CD4-positive, alpha-beta T cell (primary cell): ENCODE measurements at regions not wholly inside any gene's neighbourhood (a gene's known extent, or its start where the extent isn't known, plus 50 kb on each side); places are given as distances from the start of the nearest gene placed in this dataset.

ENCODE experiments used
- ATAC-seq: fragments of 200-7000 bp; cut with Tn5 transposase; one replicate; pipeline ENCODE4 v1.10.0; 2022; ENCODE audit warnings: mild to moderate bottlenecking; ENCODE audit not compliant: poor library complexity
- CTCF ChIA-PET: fragments of 350-600 bp; sonication (Branson Sonifier 250); formaldehyde crosslinking; loops from one replicate; lab custom pipeline; 2021; ENCODE audit warnings: antibody characterized with exemption, inconsistent platforms; lab: Charles Lee
- POLR2A ChIA-PET: fragments of 350-600 bp; sonication (Branson Sonifier 250); formaldehyde crosslinking; loops from one replicate; lab custom pipeline; 2021; ENCODE audit warnings: antibody characterized with exemption, inconsistent platforms; lab: Charles Lee
- DNase-seq, 14 experiments: peaks; one replicate each; pipeline ENCODE4 v3.0.0-alpha.2; 2013 to 2020; ENCODE audit warnings: mixed read lengths in 2 of 14
- H3K27ac ChIP-seq, 2 donors: one replicate each; pipeline versions ENCODE4 v1.5.1 to v1.7.0; 2013; ENCODE audit warnings: low read length in 2 of 2, low read depth in 1 of 2, mild to moderate bottlenecking in 1 of 2
- H3K27me3 ChIP-seq, 2 experiments: 1 replicate in 1 of 2; 2 replicates in 1 of 2; pipeline versions ENCODE4 v1.6.1 to v1.7.0; 2013; ENCODE audit warnings: low read length in 2 of 2, control low read depth in 1 of 2, mild to moderate bottlenecking in 1 of 2, moderate library complexity in 1 of 2; ENCODE audit not compliant: insufficient read depth in 2 of 2, control insufficient read depth in 1 of 2
- H3K36me3 ChIP-seq: one replicate; pipeline ENCODE4 v1.6.1; 2013; ENCODE audit warnings: low read length, control low read depth; ENCODE audit not compliant: insufficient read depth
- H3K4me1 ChIP-seq: one replicate; pipeline ENCODE4 v1.6.1; 2013; ENCODE audit warnings: low read length, control low read depth; ENCODE audit not compliant: insufficient read depth
- H3K4me3 ChIP-seq: one replicate; pipeline ENCODE4 v1.5.1; 2013; ENCODE audit warnings: mild to moderate bottlenecking, low read length, moderate library complexity
- H3K9me3 ChIP-seq, 2 experiments: 1 replicate in 1 of 2; 2 replicates in 1 of 2; pipeline versions ENCODE4 v1.6.1 to v1.7.0; 2013; ENCODE audit warnings: low read length in 2 of 2, mild to moderate bottlenecking in 2 of 2, control low read depth in 1 of 2, moderate library complexity in 1 of 2; ENCODE audit not compliant: control insufficient read depth in 1 of 2, insufficient read depth in 1 of 2
- H3K27ac Mint-ChIP-seq: one replicate; pipeline ENCODE4 v1.8.0; 2020; ENCODE audit warnings: mixed read lengths
- H3K27me3 Mint-ChIP-seq: one replicate; pipeline ENCODE4 v1.8.0; 2021; ENCODE audit warnings: mixed read lengths
- H3K36me3 Mint-ChIP-seq: one replicate; pipeline ENCODE4 v1.8.0; 2021; ENCODE audit warnings: low read depth, mixed read lengths
- H3K4me1 Mint-ChIP-seq: one replicate; pipeline ENCODE4 v1.8.0; 2021; ENCODE audit warnings: low read depth, mixed read lengths
- H3K4me3 Mint-ChIP-seq: one replicate; pipeline ENCODE4 v1.8.0; 2020; ENCODE audit warnings: mild to moderate bottlenecking, mixed read lengths
- H3K9me3 Mint-ChIP-seq: one replicate; pipeline ENCODE4 v1.8.0; 2020; ENCODE audit warnings: mixed read lengths
- intact Hi-C, 2 experiments: fragments of 100-400 bp; cut with DNase I in 1 of 2; cut with micrococcal nuclease in 1 of 2; formaldehyde crosslinking; loops; one replicate each; pipeline versions ENCODE4 v1.15.1 to v1.9.0; 2023 to 2025; cut with DNase I, micrococcal nuclease
- TF ChIP-seq, protein P1 (sequence below): fragments of 200-600 bp; IDR thresholded peaks from one replicate; pipeline ENCODE4 v1.8.0; 2022; ENCODE audit warnings: antibody characterized with exemption, mild to moderate bottlenecking

DNA sequence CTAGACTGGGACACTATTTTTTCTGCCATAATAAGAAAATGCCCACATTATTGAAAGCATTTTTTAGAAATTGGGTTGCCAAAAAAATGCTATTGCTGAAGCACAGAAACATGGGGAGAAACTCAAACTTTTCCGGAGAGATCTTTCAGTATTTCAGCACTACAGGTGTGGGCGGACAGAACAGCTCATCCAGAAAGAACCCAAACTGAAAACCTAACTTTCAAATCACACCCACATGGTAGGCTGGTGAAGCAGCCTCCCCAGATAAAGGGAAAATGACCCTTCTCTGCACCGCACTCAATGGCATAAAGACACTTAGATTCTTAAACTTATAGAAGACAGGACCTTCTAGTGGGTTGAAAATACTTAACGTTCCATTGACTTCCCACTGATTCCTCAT, 62.3 kb upstream of the TMPO start:
- H3K27me3 Mint-ChIP-seq = peaks cover 48% of the 10 kb centered on the region
- no peak overlapping the region for H3K27ac ChIP-seq
- peaks cover 7% of the 10 kb centered on the region for H3K4me1 ChIP-seq
- ChIA-PET POLR2A (no interaction called here), CTCF (no interaction called here)
- no peaks in the 10 kb centered on the region for H3K9me3 Mint-ChIP-seq
- no peaks in the 10 kb centered on the region for H3K9me3 ChIP-seq
- peaks cover 15 to 25% of the 10 kb centered on the region in 2 experiments for H3K27me3 ChIP-seq
- intact Hi-C loops = no loop called here
- H3K4me3 Mint-ChIP-seq = no peak overlapping the region
- H3K4me3 ChIP-seq = no peak overlapping the region
- TF ChIP-seq, protein P1, sequence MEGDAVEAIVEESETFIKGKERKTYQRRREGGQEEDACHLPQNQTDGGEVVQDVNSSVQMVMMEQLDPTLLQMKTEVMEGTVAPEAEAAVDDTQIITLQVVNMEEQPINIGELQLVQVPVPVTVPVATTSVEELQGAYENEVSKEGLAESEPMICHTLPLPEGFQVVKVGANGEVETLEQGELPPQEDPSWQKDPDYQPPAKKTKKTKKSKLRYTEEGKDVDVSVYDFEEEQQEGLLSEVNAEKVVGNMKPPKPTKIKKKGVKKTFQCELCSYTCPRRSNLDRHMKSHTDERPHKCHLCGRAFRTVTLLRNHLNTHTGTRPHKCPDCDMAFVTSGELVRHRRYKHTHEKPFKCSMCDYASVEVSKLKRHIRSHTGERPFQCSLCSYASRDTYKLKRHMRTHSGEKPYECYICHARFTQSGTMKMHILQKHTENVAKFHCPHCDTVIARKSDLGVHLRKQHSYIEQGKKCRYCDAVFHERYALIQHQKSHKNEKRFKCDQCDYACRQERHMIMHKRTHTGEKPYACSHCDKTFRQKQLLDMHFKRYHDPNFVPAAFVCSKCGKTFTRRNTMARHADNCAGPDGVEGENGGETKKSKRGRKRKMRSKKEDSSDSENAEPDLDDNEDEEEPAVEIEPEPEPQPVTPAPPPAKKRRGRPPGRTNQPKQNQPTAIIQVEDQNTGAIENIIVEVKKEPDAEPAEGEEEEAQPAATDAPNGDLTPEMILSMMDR = no peak
- H3K27ac Mint-ChIP-seq = no peak overlapping the region
- no peaks in the 10 kb centered on the region for H3K36me3 ChIP-seq
- DNase-seq (no peak), ATAC-seq (no peak)
- no peaks in the 10 kb centered on the region for H3K36me3 Mint-ChIP-seq
- H3K4me1 Mint-ChIP-seq = no peaks in the 10 kb centered on the region

GRCh38 chr12:98453492-98453891, 61.9 kb upstream of the TMPO start:
- Histone ChIP-seq H3K36me3 (no peaks in the 10 kb centered on the region), H3K27me3 (peaks cover 15 to 25% of the 10 kb centered on the region in 2 experiments), H3K4me1 (peaks cover 7% of the 10 kb centered on the region), H3K4me3 (no peak overlapping the region), H3K27ac (no peak overlapping the region), H3K9me3 (no peaks in the 10 kb centered on the region)
- Mint-ChIP-seq H3K27me3 (peaks cover 44% of the 10 kb centered on the region), H3K36me3 (no peaks in the 10 kb centered on the region), H3K4me1 (no peaks in the 10 kb centered on the region), H3K4me3 (no peak overlapping the region), H3K9me3 (no peaks in the 10 kb centered on the region), H3K27ac (no peak overlapping the region)
- intact Hi-C loops = no loop called here
- ATAC-seq (no peak), DNase-seq (no peak)
- TF ChIP-seq, protein P1 = no peak
- CTCF ChIA-PET = no interaction called here
- POLR2A ChIA-PET = no interaction called here

- H3K27ac ChIP-seq = no peak overlapping the region
- intact Hi-C loops = no loop called here
- peaks cover 7% of the 10 kb centered on the region for H3K4me1 ChIP-seq
- CTCF ChIA-PET = no interaction called here
- H3K4me3 ChIP-seq = no peak overlapping the region
- H3K36me3 ChIP-seq = no peaks in the 10 kb centered on the region
- ATAC-seq (no peak), DNase-seq (no peak)
- H3K9me3 ChIP-seq = no peaks in the 10 kb centered on the region
- POLR2A ChIA-PET = no interaction called here
- TF ChIP-seq, protein P1 = no peak
- H3K36me3 Mint-ChIP-seq = no peaks in the 10 kb centered on the region
- H3K27me3 ChIP-seq = peaks cover 15 to 25% of the 10 kb centered on the region in 2 experiments
- H3K27me3 Mint-ChIP-seq = peaks cover 43% of the 10 kb centered on the region
- no peak overlapping the region for H3K4me3 Mint-ChIP-seq
- H3K27ac Mint-ChIP-seq = no peak overlapping the region
- no peaks in the 10 kb centered on the region for H3K9me3 Mint-ChIP-seq
- H3K4me1 Mint-ChIP-seq = no peaks in the 10 kb centered on the region
Observed at GRCh38 chr12:98456041-98456440, 59.3 kb upstream of the TMPO start.
